Spinal cord (tissue), 9 donors: ENCODE measurements at regions not wholly inside any gene's neighbourhood (a gene's known extent, or its start where the extent isn't known, plus 50 kb on each side); places are given as distances from the start of the nearest gene placed in this dataset.
A peak's percentile ranks its signal among the peaks of the same experiment; 100 is the strongest.

Experiments used
- DNase-seq, 6 donors: peaks; one replicate each; pipeline versions ENCODE4 v3.0.0 to v3.0.0-alpha.2; 2013 to 2015; ENCODE audit warnings: low spot score in 6 of 6, low read depth in 4 of 6
- H3K27ac ChIP-seq: one replicate; pipeline ENCODE4 v1.5.1; 2013; ENCODE audit warnings: low read depth, low read length, control low read depth
- H3K27me3 ChIP-seq: one replicate; pipeline ENCODE4 v1.6.1; 2013; ENCODE audit warnings: low read length; ENCODE audit not compliant: control insufficient read depth, insufficient read depth
- H3K36me3 ChIP-seq: one replicate; pipeline ENCODE4 v1.6.1; 2013; ENCODE audit warnings: low read length; ENCODE audit not compliant: control insufficient read depth, insufficient read depth
- H3K4me1 ChIP-seq: one replicate; pipeline ENCODE4 v1.6.1; 2013; ENCODE audit warnings: low read length; ENCODE audit not compliant: control insufficient read depth, insufficient read depth
- H3K4me3 ChIP-seq: one replicate; pipeline ENCODE4 v1.5.1; 2013; ENCODE audit warnings: low read depth, low read length, control low read depth
- H3K9me3 ChIP-seq: one replicate; pipeline ENCODE4 v1.6.1; 2013; ENCODE audit warnings: low read length; ENCODE audit not compliant: control insufficient read depth, insufficient read depth
- WGBS: methylation state at CpG from one replicate; pipeline ENCODE4 v1.1.5; 2013; ENCODE audit warnings: missing lambda C conversion rate; ENCODE audit not compliant: insufficient coverage; 5-methylcytosine and 5-hydroxymethylcytosine counted together
- donor health status: healthy.

- Histone ChIP-seq H3K4me1 (peaks cover 11% of the 10 kb centered on the region), H3K9me3 (no peaks in the 10 kb centered on the region), H3K36me3 (no peaks in the 10 kb centered on the region), H3K27ac (no peak overlapping the region), H3K4me3 (no peak overlapping the region), H3K27me3 (no peaks in the 10 kb centered on the region)
- DNase-seq, result no peak
- 78% methylated on average over 9 of the region's 9 CpGs for WGBS
Measured at GRCh38 chr3:194811118-194811517, 125.4 kb downstream of the FAM43A start.

GRCh38 chr3:194812176-194812575 lies 126.5 kb downstream of the FAM43A start:
- H3K4me3 ChIP-seq, result no peak overlapping the region
- H3K9me3 ChIP-seq, result no peaks in the 10 kb centered on the region
- H3K4me1 ChIP-seq, result peaks cover 6% of the 10 kb centered on the region
- no peak overlapping the region for H3K27ac ChIP-seq
- 90% methylated on average over 9 of the region's 10 CpGs for WGBS
- H3K36me3 ChIP-seq, result no peaks in the 10 kb centered on the region
- no peaks in the 10 kb centered on the region for H3K27me3 ChIP-seq
- no peak for DNase-seq

- no peak overlapping the region for H3K4me3 ChIP-seq
- no peaks in the 10 kb centered on the region for H3K9me3 ChIP-seq
- 70% methylated on average over 3 of the region's 5 CpGs for WGBS
- no peaks in the 10 kb centered on the region for H3K36me3 ChIP-seq
- H3K4me1 ChIP-seq, result peaks cover 9% of the 10 kb centered on the region
- H3K27me3 ChIP-seq, result peaks cover 2% of the 10 kb centered on the region
- DNase-seq, result peak in 2 of 6 donors; percentile 30 to 60
- H3K27ac ChIP-seq, result no peak overlapping the region
Measured at GRCh38 chr3:194814878-194815357, 129.2 kb downstream of the FAM43A start.

GRCh38 chr3:194816748-194817591 lies 131.3 kb downstream of the FAM43A start:
- Histone ChIP-seq H3K36me3 (no peaks in the 10 kb centered on the region), H3K4me1 (peaks cover 9% of the 10 kb centered on the region), H3K27me3 (peaks cover 2% of the 10 kb centered on the region), H3K9me3 (no peaks in the 10 kb centered on the region), H3K27ac (no peak overlapping the region), H3K4me3 (no peak overlapping the region)
- WGBS, result 94% methylated on average over 6 of the region's 12 CpGs
- no peak for DNase-seq

- peaks cover 2% of the 10 kb centered on the region for H3K27me3 ChIP-seq
- no peak for DNase-seq
- no CpG with 5 or more reads among the region's 4 CpGs for WGBS
- H3K27ac ChIP-seq, result no peak overlapping the region
- H3K4me1 ChIP-seq, result peaks cover 9% of the 10 kb centered on the region
- no peaks in the 10 kb centered on the region for H3K36me3 ChIP-seq
- H3K9me3 ChIP-seq, result no peaks in the 10 kb centered on the region
- H3K4me3 ChIP-seq, result no peak overlapping the region
Measured at GRCh38 chr3:194817592-194817930, 131.9 kb downstream of the FAM43A start.

GRCh38 chr3:194817936-194818335 lies 132.3 kb downstream of the FAM43A start:
- DNase-seq, result peak in 2 of 6 donors; percentile 28 to 52
- H3K27me3 ChIP-seq, result peaks cover 2% of the 10 kb centered on the region

GRCh38 chr3:194824100-194824499 lies 138.4 kb downstream of the FAM43A start:
- H3K27me3 ChIP-seq, result no peaks in the 10 kb centered on the region
- H3K4me1 ChIP-seq, result no peaks in the 10 kb centered on the region
- 100% methylated on average over 1 of the region's 4 CpGs for WGBS
- H3K36me3 ChIP-seq, result no peaks in the 10 kb centered on the region
- H3K4me3 ChIP-seq, result no peak overlapping the region
- H3K27ac ChIP-seq, result no peak overlapping the region
- H3K9me3 ChIP-seq, result no peaks in the 10 kb centered on the region
- DNase-seq, result no peak

More at GRCh38 chr3:194817936-194818335, 132.3 kb downstream of the FAM43A start:
- 48% methylated on average over 6 of the region's 6 CpGs for WGBS
- Histone ChIP-seq H3K4me1 (peaks cover 9% of the 10 kb centered on the region), H3K36me3 (no peaks in the 10 kb centered on the region), H3K4me3 (no peak overlapping the region), H3K9me3 (no peaks in the 10 kb centered on the region), H3K27ac (no peak overlapping the region)

GRCh38 chr3:194824701-194825111 lies 139.0 kb downstream of the FAM43A start:
- no peak overlapping the region for H3K27ac ChIP-seq
- DNase-seq, result no peak
- no peaks in the 10 kb centered on the region for H3K27me3 ChIP-seq
- 70% methylated on average over 9 of the region's 15 CpGs for WGBS
- H3K36me3 ChIP-seq, result no peaks in the 10 kb centered on the region
- H3K9me3 ChIP-seq, result no peaks in the 10 kb centered on the region
- no peak overlapping the region for H3K4me3 ChIP-seq
- H3K4me1 ChIP-seq, result no peaks in the 10 kb centered on the region

- H3K27ac ChIP-seq, result no peak overlapping the region
- H3K9me3 ChIP-seq, result no peaks in the 10 kb centered on the region
- WGBS, result 93% methylated on average over 6 of the region's 6 CpGs
- H3K4me3 ChIP-seq, result no peak overlapping the region
- H3K36me3 ChIP-seq, result no peaks in the 10 kb centered on the region
- no peaks in the 10 kb centered on the region for H3K27me3 ChIP-seq
- H3K4me1 ChIP-seq, result no peaks in the 10 kb centered on the region
- DNase-seq, result no peak
Measured at GRCh38 chr3:194826594-194826993, 140.9 kb downstream of the FAM43A start.

GRCh38 chr3:194827486-194827885 lies 141.8 kb downstream of the FAM43A start:
- DNase-seq, result no peak
- no CpG with 5 or more reads among the region's 1 CpG for WGBS
- Histone ChIP-seq H3K27me3 (no peaks in the 10 kb centered on the region), H3K9me3 (no peaks in the 10 kb centered on the region), H3K27ac (no peak overlapping the region), H3K4me1 (no peaks in the 10 kb centered on the region), H3K4me3 (no peak overlapping the region), H3K36me3 (no peaks in the 10 kb centered on the region)
